B cell (primary cell): ENCODE measurements at regions not wholly inside any gene's neighbourhood (a gene's known extent, or its start where the extent isn't known, plus 50 kb on each side); places are given as distances from the start of the nearest gene placed in this dataset.
"Not testable (repeated sequence)": the region's sequence is repeated elsewhere in the genome, so short reads cannot be mapped to it uniquely, and the experiment has no call there.

Source experiments
- ATAC-seq: fragments of 200-7000 bp; cut with Tn5 transposase; one replicate; pipeline ENCODE4 v1.10.0; 2021; ENCODE audit warnings: low read depth, mild to moderate bottlenecking, moderate number of reproducible peaks, moderate library complexity
- CTCF ChIA-PET: fragments of 350-600 bp; sonication (Branson Sonifier 250); formaldehyde crosslinking; loops from one replicate; lab custom pipeline; 2021; ENCODE audit warnings: antibody characterized with exemption, inconsistent platforms; lab: Charles Lee
- POLR2A ChIA-PET: fragments of 350-600 bp; sonication (Branson Sonifier 250); formaldehyde crosslinking; loops from one replicate; lab custom pipeline; 2021; ENCODE audit warnings: antibody characterized with exemption; lab: Charles Lee
- DNase-seq: peaks from one replicate; pipeline ENCODE4 v3.0.0; 2013
- H2AFZ ChIP-seq: 2 replicates; pipeline ENCODE4 v1.6.1; 2012; ENCODE audit warnings: mild to moderate bottlenecking, low read depth, low read length; ENCODE audit not compliant: insufficient read depth, poor library complexity, severe bottlenecking
- H3K27ac ChIP-seq, 2 donors: 1 replicate in 1 of 2; 2 replicates in 1 of 2; pipeline ENCODE4 v1.5.1; 2012 to 2013; ENCODE audit warnings: low read length in 2 of 2, mild to moderate bottlenecking in 2 of 2, moderate library complexity in 1 of 2
- H3K27me3 ChIP-seq, 4 experiments: fragments of 200-600 bp in 1 of 4; sonication (generic) in 1 of 4; replicated peaks in 1 of 4; 1 replicate in 2 of 4; 2 replicates in 2 of 4; pipeline versions ENCODE4 v1.6.1 to v1.7.0; 2013 to 2016; ENCODE audit warnings: low read length in 3 of 4, mild to moderate bottlenecking in 2 of 4, mixed read lengths in 1 of 4, moderate library complexity in 1 of 4; ENCODE audit not compliant: insufficient read depth in 4 of 4, control insufficient read depth in 3 of 4; ENCODE audit errors: control extremely low read depth in 1 of 4
- H3K36me3 ChIP-seq, 2 experiments: replicated peaks in 1 of 2; 1 replicate in 1 of 2; 2 replicates in 1 of 2; pipeline versions ENCODE4 v1.6.1 to v1.7.1; 2013; ENCODE audit warnings: low read length in 1 of 2; ENCODE audit not compliant: insufficient read depth in 2 of 2, control insufficient read depth in 1 of 2; ENCODE audit errors: control extremely low read depth in 1 of 2, extremely low read depth in 1 of 2
- H3K4me1 ChIP-seq, 2 donors: fragments of 200-600 bp in 1 of 2; sonication (generic) in 1 of 2; 1 replicate in 1 of 2; 2 replicates in 1 of 2; pipeline versions ENCODE4 v1.5.1 to v1.6.1; 2013 to 2017; ENCODE audit warnings: low read length in 2 of 2; ENCODE audit not compliant: control insufficient read depth in 2 of 2, insufficient read depth in 2 of 2
- H3K4me2 ChIP-seq: replicated peaks from 2 replicates; pipeline ENCODE3; 2012; ENCODE audit warnings: mild to moderate bottlenecking, low read depth, low read length; ENCODE audit not compliant: poor library complexity, severe bottlenecking
- H3K4me3 ChIP-seq, 5 experiments: fragments of 200-600 bp in 1 of 5; sonication (generic) in 1 of 5; 1 replicate in 3 of 5; 2 replicates in 2 of 5; pipeline versions ENCODE4 v1.5.1 to v1.7.0; 2011 to 2016; ENCODE audit warnings: low read length in 4 of 5, mild to moderate bottlenecking in 4 of 5, low read depth in 2 of 5, control low read depth in 1 of 5, moderate library complexity in 1 of 5; ENCODE audit not compliant: insufficient read depth in 1 of 5; ENCODE audit errors: control extremely low read depth in 1 of 5, extremely low read depth in 1 of 5
- H3K79me2 ChIP-seq: fragments of 200-600 bp; sonication (generic); one replicate; pipeline ENCODE4 v1.6.0; 2016; ENCODE audit warnings: low read length; ENCODE audit not compliant: control insufficient read depth, insufficient read depth
- H3K9ac ChIP-seq: fragments of 200-600 bp; sonication (generic); 2 replicates; pipeline ENCODE4 v1.6.1; 2017; ENCODE audit warnings: mild to moderate bottlenecking, low read length, moderate library complexity
- H3K9me3 ChIP-seq, 3 donors: one replicate each; pipeline versions ENCODE4 v1.6.1 to v1.7.1; 2013; ENCODE audit warnings: low read length in 2 of 3; ENCODE audit not compliant: control insufficient read depth in 2 of 3, insufficient read depth in 1 of 3; ENCODE audit errors: control extremely low read depth in 1 of 3
- H4K20me1 ChIP-seq: 2 replicates; pipeline ENCODE4 v1.6.0; 2012; ENCODE audit warnings: mild to moderate bottlenecking, low read length; ENCODE audit not compliant: insufficient read depth, control insufficient read depth, poor library complexity, severe bottlenecking
- H3K27ac Mint-ChIP-seq: one replicate; pipeline ENCODE4 v1.8.0; 2021; ENCODE audit warnings: mixed read lengths
- H3K27me3 Mint-ChIP-seq: one replicate; pipeline ENCODE4 v1.8.0; 2021; ENCODE audit warnings: mixed read lengths
- H3K4me1 Mint-ChIP-seq: one replicate; pipeline ENCODE4 v1.8.0; 2021; ENCODE audit warnings: mixed read lengths
- H3K4me3 Mint-ChIP-seq: one replicate; pipeline ENCODE4 v1.8.0; 2021; ENCODE audit warnings: mixed read lengths
- H3K9me3 Mint-ChIP-seq: one replicate; pipeline ENCODE4 v1.8.0; 2022; ENCODE audit warnings: mixed read lengths; ENCODE audit not compliant: insufficient read depth
- CTCF ChIP-seq: fragments of 200-600 bp; IDR thresholded peaks from one replicate; pipeline ENCODE4 v1.8.0; 2022; ENCODE audit warnings: antibody characterized with exemption, mild to moderate bottlenecking
- EZH2 ChIP-seq: IDR thresholded peaks from 2 replicates; pipeline ENCODE4 v1.6.1; 2012; ENCODE audit warnings: borderline replicate concordance, low read depth, mild to moderate bottlenecking, moderate library complexity, low read length; ENCODE audit not compliant: insufficient read depth, poor library complexity, severe bottlenecking
- WGBS: methylation state at CpG from one replicate; pipeline ENCODE4 v1.1.5; 2013; ENCODE audit warnings: missing lambda C conversion rate; ENCODE audit not compliant: insufficient coverage; 5-methylcytosine and 5-hydroxymethylcytosine counted together
- intact Hi-C: fragments of 100-400 bp; cut with micrococcal nuclease; formaldehyde crosslinking; loops from one replicate; pipeline ENCODE4 v1.10.0; 2022

DNA sequence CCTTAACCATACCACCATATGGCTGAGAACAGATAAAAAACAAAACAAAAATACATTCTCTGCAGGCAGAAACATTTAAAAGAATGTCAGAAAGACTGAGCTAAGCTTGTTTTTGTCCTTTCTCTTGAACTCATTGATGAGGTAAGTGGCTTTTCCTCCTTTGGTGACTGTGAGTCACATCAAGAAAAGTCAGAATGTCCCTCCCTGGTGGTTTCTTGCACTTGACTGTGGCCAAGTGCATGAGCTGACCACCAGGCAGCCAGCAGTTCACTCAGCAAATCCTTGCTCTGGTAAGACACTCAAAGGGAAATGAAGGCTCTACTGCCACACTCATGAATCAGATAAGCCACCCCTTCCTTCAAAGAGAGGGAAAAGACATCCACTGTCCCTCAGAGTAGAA is 970.9 kb downstream of the TAF11L14 start:
- POLR2A ChIA-PET = no interaction called here
- Histone ChIP-seq H3K4me3 (no peak overlapping the region), H3K4me1 (no peaks in the 10 kb centered on the region), H3K79me2 (no peaks in the 10 kb centered on the region), H3K27me3 (no peaks in the 10 kb centered on the region), H3K9me3 (no peaks in the 10 kb centered on the region), H3K9ac (no peak overlapping the region), H3K36me3 (no peaks in the 10 kb centered on the region), H3K4me2 (no peak overlapping the region), H2AFZ (no peak overlapping the region), H3K27ac (no peak overlapping the region), H4K20me1 (no peaks in the 10 kb centered on the region)
- no peak overlapping the region for H3K4me3 Mint-ChIP-seq
- ATAC-seq (no peak), DNase-seq (no peak)
- intact Hi-C loops = no loop called here
- no peaks in the 10 kb centered on the region for H3K27me3 Mint-ChIP-seq
- CTCF ChIA-PET = no interaction called here
- no peak overlapping the region for H3K27ac Mint-ChIP-seq
- no peaks in the 10 kb centered on the region for H3K4me1 Mint-ChIP-seq
- TF ChIP-seq CTCF (no peak), EZH2 (no peak)
- H3K9me3 Mint-ChIP-seq = no peaks in the 10 kb centered on the region

DNA sequence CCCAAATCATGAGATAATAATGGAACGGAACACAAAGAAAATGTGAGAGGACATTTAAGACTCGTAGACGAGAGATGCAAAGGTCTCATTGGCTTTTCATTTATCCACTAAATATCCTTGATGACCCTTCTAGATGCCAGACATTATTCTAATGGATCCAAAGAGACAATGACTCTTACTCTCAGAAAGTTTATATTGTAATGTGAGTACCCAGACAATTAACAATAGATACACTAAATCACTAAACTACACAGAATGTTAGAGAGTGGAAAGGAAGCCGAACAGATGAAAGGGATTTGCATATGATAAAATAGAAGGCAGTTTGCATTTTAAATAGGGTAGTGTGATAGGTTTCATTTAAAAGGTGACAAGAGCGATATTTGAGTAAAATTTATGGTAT is 973.3 kb downstream of the TAF11L14 start:
- Mint-ChIP-seq H3K9me3 (no peaks in the 10 kb centered on the region), H3K27ac (no peak overlapping the region), H3K27me3 (no peaks in the 10 kb centered on the region), H3K4me3 (no peak overlapping the region), H3K4me1 (no peaks in the 10 kb centered on the region)
- Histone ChIP-seq H3K9ac (no peak overlapping the region), H3K9me3 (no peaks in the 10 kb centered on the region), H3K4me3 (no peak overlapping the region), H3K36me3 (no peaks in the 10 kb centered on the region), H3K79me2 (no peaks in the 10 kb centered on the region), H2AFZ (no peak overlapping the region), H3K27me3 (no peaks in the 10 kb centered on the region), H4K20me1 (no peaks in the 10 kb centered on the region), H3K4me2 (no peak overlapping the region), H3K4me1 (no peaks in the 10 kb centered on the region), H3K27ac (no peak overlapping the region)
- intact Hi-C loops = no loop called here
- ATAC-seq (no peak), DNase-seq (no peak)
- TF ChIP-seq CTCF (no peak), EZH2 (no peak)
- POLR2A ChIA-PET = no interaction called here
- WGBS = no CpG with 5 or more reads among the region's 5 CpGs
- CTCF ChIA-PET = no interaction called here

GRCh38 chr5:18617191-18617590 is 982.9 kb downstream of the TAF11L14 start:
- H3K4me2 ChIP-seq, H3K9ac ChIP-seq, H3K4me1 Mint-ChIP-seq, H3K9me3 Mint-ChIP-seq, H3K27ac Mint-ChIP-seq, H4K20me1 ChIP-seq, DNase-seq, H2AFZ ChIP-seq, POLR2A ChIA-PET, H3K4me3 Mint-ChIP-seq, H3K79me2 ChIP-seq, ATAC-seq, H3K27me3 ChIP-seq, H3K4me1 ChIP-seq, H3K27me3 Mint-ChIP-seq, H3K36me3 ChIP-seq, H3K9me3 ChIP-seq, CTCF ChIA-PET, intact Hi-C loops, H3K4me3 ChIP-seq, H3K27ac ChIP-seq: not testable (repeated sequence)
- 100% methylated on average over 1 of the region's 2 CpGs for whole genome bisulfite sequencing
